Gastrocnemius medialis (tissue), 4 donors: ENCODE measurements at regions not wholly inside any gene's neighbourhood (a gene's known extent, or its start where the extent isn't known, plus 50 kb on each side); places are given as distances from the start of the nearest gene placed in this dataset.

ENCODE experiments used
- ATAC-seq, 2 donors: fragments of 150-250 bp; one replicate each; pipeline ENCODE4 v1.9.1; 2016
- DNase-seq, 2 donors: peaks; one replicate each; pipeline ENCODE4 v3.0.0-alpha.2; 2019
- H3K27ac ChIP-seq, 4 donors: fragments of 200-600 bp; sonication (generic); 1 replicate in 1 of 4; 2 replicates in 3 of 4; pipeline ENCODE4 v1.5.1; 2016 to 2018; ENCODE audit warnings: mild to moderate bottlenecking in 2 of 4, moderate library complexity in 1 of 4
- H3K27me3 ChIP-seq, 3 donors: fragments of 200-600 bp; sonication (generic) in 2 of 3; 1 replicate in 1 of 3; 2 replicates in 2 of 3; pipeline versions ENCODE4 v1.5.1 to v1.6.0; 2016 to 2019; ENCODE audit warnings: mild to moderate bottlenecking in 1 of 3, moderate library complexity in 1 of 3
- H3K36me3 ChIP-seq, 2 donors: fragments of 200-600 bp; sonication (generic) in 1 of 2; one replicate each; pipeline ENCODE4 v1.5.1; 2017 to 2018
- H3K4me1 ChIP-seq, 2 donors: fragments of 200-600 bp; sonication (generic) in 1 of 2; one replicate each; pipeline ENCODE4 v1.5.1; 2016 to 2017; ENCODE audit warnings: mild to moderate bottlenecking in 2 of 2
- H3K4me3 ChIP-seq, 4 donors: fragments of 200-600 bp; sonication (generic) in 3 of 4; 1 replicate in 1 of 4; 2 replicates in 3 of 4; pipeline ENCODE4 v1.5.1; 2016 to 2019; ENCODE audit warnings: mild to moderate bottlenecking in 2 of 4
- H3K9me3 ChIP-seq, 3 donors: fragments of 200-600 bp; sonication (generic) in 2 of 3; 1 replicate in 1 of 3; 2 replicates in 2 of 3; pipeline ENCODE4 v1.5.1; 2016 to 2019
- CTCF ChIP-seq, 5 experiments: fragments of 450-650 bp in 3 of 5; fragments of 200-600 bp in 2 of 5; sonication (generic) in 2 of 5; IDR thresholded peaks in 4 of 5; conservative IDR thresholded peaks in 1 of 5; 1 replicate in 4 of 5; 2 replicates in 1 of 5; pipeline ENCODE4 v1.5.1; 2016 to 2019; ENCODE audit warnings: antibody characterized with exemption in 5 of 5, mild to moderate bottlenecking in 3 of 5, moderate library complexity in 3 of 5
- POLR2A ChIP-seq, 2 donors: fragments of 450-650 bp; IDR thresholded peaks; one replicate each; pipeline ENCODE4 v1.6.1; 2017; ENCODE audit warnings: antibody characterized with exemption in 2 of 2, mild to moderate bottlenecking in 2 of 2, moderate library complexity in 2 of 2
- in situ Hi-C, 4 donors: fragments of 200-750 bp; cut with MboI; loops; one replicate each; pipeline versions ENCODE4 v1.15.0 to v1.8.0; 2017; ENCODE audit warnings: low sequenced_read_pairs in 4 of 4
- intact Hi-C: fragments of 100-400 bp; cut with DNase I; formaldehyde crosslinking; loops from one replicate; pipeline ENCODE4 v1.15.1; 2023; ENCODE audit warnings: low total_unique reads

DNA sequence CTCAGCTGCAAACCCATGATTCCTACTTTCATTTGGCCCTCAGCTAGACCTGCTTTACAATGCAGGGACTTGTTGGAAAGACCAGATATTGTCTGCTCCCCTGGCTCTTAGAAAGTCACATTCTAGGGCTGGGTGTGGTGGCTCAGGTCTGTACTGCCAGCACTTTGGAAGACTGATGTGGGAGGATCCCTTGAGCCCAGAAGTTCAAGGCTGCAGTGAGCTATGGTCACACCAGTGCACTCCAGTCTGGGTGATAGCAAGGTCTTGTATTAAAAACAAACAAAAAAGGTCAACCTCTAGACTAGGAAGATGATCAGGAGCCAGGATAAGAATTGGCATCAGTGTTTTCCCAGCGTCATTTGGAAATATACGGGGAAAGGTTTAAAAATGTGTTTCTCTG is 145.8 kb downstream of the PALM2AKAP2 start:
- in situ Hi-C loops: no loop called here
- DNase-seq (no peak), ATAC-seq (no peak)
- no peak overlapping the region for H3K27ac ChIP-seq
- TF ChIP-seq CTCF (IDR thresholded peaks at IDR 0.05 in 4 of 5, conservative IDR thresholded peaks at IDR 0.05 in 1 of 5): no peak
- no peak for TF ChIP-seq POLR2A (IDR thresholded peaks at IDR 0.05)
- intact Hi-C loops: no loop called here
- H3K4me1 ChIP-seq: peaks cover 15% of the 10 kb centered on the region in 2 donors
- no peaks in the 10 kb centered on the region for H3K36me3 ChIP-seq
- no peak overlapping the region for H3K4me3 ChIP-seq
- H3K9me3 ChIP-seq: no peaks in the 10 kb centered on the region
- H3K27me3 ChIP-seq: no peaks in the 10 kb centered on the region

DNA sequence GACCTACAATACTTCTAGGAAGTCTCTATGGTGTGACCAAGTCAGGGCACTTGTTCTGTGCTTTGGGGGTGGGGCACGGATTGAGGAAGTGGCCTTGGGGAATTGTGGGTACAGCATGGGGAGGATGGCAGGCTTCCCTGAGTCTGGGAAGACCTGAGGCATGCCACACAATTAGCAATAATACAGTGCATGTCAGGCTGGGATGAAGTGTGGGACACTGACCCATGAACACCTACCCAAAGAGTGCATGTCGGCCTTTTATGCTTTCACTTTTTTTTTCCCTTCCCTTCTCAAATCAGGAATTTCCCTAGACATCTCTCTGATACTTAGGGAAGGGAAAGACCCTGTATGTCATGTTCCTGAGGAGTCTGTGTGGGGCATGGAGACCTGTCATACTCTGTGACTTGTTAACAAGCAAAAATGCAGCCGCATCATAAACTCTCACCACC is 146.4 kb downstream of the PALM2AKAP2 start:
- Histone ChIP-seq H3K27ac (no peak overlapping the region), H3K27me3 (no peaks in the 10 kb centered on the region), H3K4me1 (peaks cover 15% of the 10 kb centered on the region in 2 donors), H3K9me3 (no peaks in the 10 kb centered on the region), H3K4me3 (no peak overlapping the region), H3K36me3 (no peaks in the 10 kb centered on the region)
- TF ChIP-seq CTCF (IDR thresholded peaks at IDR 0.05 in 4 of 5, conservative IDR thresholded peaks at IDR 0.05 in 1 of 5) (no peak), POLR2A (IDR thresholded peaks at IDR 0.05) (no peak)
- DNase-seq (peak in 1 of 2 donors; percentile 25), ATAC-seq (no peak)
- in situ Hi-C loops: no loop called here
- intact Hi-C loops: no loop called here

DNA sequence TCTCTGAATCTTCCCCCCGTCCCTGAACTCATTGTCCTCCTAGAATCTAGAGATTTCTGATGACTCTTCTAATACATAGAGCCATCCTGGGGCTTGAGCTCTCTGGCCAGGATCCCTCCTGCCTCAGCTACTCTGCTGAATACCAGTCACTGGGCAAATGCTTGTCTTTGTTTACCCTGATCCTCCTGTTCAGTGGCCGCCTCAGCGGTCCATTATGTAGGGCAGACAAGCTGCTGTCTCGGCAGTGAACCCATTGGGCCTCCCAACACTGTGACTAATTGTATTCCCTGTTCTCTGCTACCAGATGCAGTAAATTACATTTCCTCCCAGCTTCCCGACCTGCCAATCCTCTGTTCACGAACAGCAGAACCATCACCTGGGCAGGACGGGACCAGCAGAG is 151.6 kb downstream of the PALM2AKAP2 start:
- Histone ChIP-seq H3K36me3 (no peaks in the 10 kb centered on the region), H3K9me3 (no peaks in the 10 kb centered on the region), H3K4me3 (no peak overlapping the region), H3K4me1 (no peaks in the 10 kb centered on the region), H3K27ac (no peak overlapping the region), H3K27me3 (no peaks in the 10 kb centered on the region)
- DNase-seq (no peak), ATAC-seq (no peak)
- intact Hi-C loops: no loop called here
- in situ Hi-C loops: no loop called here
- TF ChIP-seq CTCF (IDR thresholded peaks at IDR 0.05 in 4 of 5, conservative IDR thresholded peaks at IDR 0.05 in 1 of 5) (no peak), POLR2A (IDR thresholded peaks at IDR 0.05) (no peak)

DNA sequence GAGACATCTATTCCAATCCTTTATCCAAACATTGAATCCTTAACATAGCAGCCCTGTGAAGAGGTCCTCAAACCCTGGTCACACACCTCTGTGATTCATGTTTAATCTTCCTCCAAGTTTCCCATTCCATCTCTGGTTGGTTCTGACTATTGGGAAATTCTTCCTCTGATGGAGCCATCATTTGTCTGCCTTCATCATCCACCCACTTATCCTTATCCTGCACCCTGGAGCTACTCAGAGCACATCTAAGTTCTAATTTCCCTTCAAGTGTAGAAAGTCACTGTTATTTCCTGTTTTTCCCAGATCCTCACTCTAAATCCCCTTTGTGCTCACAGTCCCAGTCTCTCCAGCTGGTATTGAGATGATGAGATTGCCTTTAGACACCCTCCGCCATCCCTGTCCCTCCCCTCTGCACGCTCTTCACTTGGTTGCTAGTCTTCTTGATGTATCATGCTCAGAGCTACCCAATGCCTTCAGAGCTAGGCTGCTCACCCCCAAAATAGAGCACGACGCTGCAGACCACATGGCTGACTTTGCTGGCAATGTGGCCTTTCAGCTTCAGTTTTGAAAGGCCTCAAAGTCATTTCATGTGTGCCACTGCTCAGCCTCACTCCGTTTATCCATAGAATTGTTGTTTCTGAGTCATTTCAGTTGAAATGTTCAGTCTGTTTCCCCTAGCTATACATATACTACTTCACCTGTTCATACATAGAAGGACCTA is 154.3 kb downstream of the PALM2AKAP2 start:
- ATAC-seq: no peak
- in situ Hi-C loops: no loop called here
- TF ChIP-seq CTCF (IDR thresholded peaks at IDR 0.05 in 4 of 5, conservative IDR thresholded peaks at IDR 0.05 in 1 of 5) (no peak), POLR2A (IDR thresholded peaks at IDR 0.05) (no peak)

GRCh38 chr9:109934857-109935215 is 154.8 kb downstream of the PALM2AKAP2 start:
- Histone ChIP-seq H3K27ac (no peak overlapping the region), H3K27me3 (no peaks in the 10 kb centered on the region), H3K9me3 (no peaks in the 10 kb centered on the region), H3K36me3 (no peaks in the 10 kb centered on the region), H3K4me1 (no peaks in the 10 kb centered on the region), H3K4me3 (no peak overlapping the region)
- ATAC-seq: no peak
- no peak for DNase-seq
- in situ Hi-C loops (no loop called here), intact Hi-C loops (no loop called here)
- TF ChIP-seq CTCF (IDR thresholded peaks at IDR 0.05 in 4 of 5, conservative IDR thresholded peaks at IDR 0.05 in 1 of 5) (no peak), POLR2A (IDR thresholded peaks at IDR 0.05) (no peak)

More for the DNA sequence above, 154.3 kb downstream of the PALM2AKAP2 start:
- H3K27me3 ChIP-seq: no peaks in the 10 kb centered on the region
- no peak overlapping the region for H3K27ac ChIP-seq
- H3K4me3 ChIP-seq: no peak overlapping the region
- intact Hi-C loops: no loop called here
- DNase-seq: no peak
- H3K9me3 ChIP-seq: no peaks in the 10 kb centered on the region
- H3K4me1 ChIP-seq: no peaks in the 10 kb centered on the region
- no peaks in the 10 kb centered on the region for H3K36me3 ChIP-seq
